ENCODE measurements at regions not wholly inside any gene's neighbourhood (a gene's known extent, or its start where the extent isn't known, plus 50 kb on each side); places are given as distances from the start of the nearest gene placed in this dataset.

- Histone ChIP-seq H3K36me3 (ENCODE audit: control insufficient read depth, insufficient read depth, low read length) (peaks cover 11% of the 10 kb centered on the region), H3K9me3 (ENCODE audit: control insufficient read depth, insufficient read depth, low read length) (no peaks in the 10 kb centered on the region), H3K9ac (ENCODE audit: low read depth, low read length) (no peak overlapping the region; the same call in 1 of the 2 replicates), H3K27me3 (ENCODE audit: control insufficient read depth, insufficient read depth, low read length) (no peaks in the 10 kb centered on the region), H3K4me3 (ENCODE audit: low read depth, low read length) (peak overlapping the region; percentile 54), H3K4me1 (ENCODE audit: control insufficient read depth, insufficient read depth, low read length) (no peaks in the 10 kb centered on the region), H3K27ac (ENCODE audit: low read depth, low read length) (no peak overlapping the region)
These were observed 208.4 kb downstream of the TPST1 start for GRCh38 chr7:66413379-66414114.

- Histone ChIP-seq H3K27me3 (ENCODE audit: control insufficient read depth, insufficient read depth, low read length) (no peaks in the 10 kb centered on the region), H3K9me3 (ENCODE audit: control insufficient read depth, insufficient read depth, low read length) (no peaks in the 10 kb centered on the region), H3K9ac (ENCODE audit: low read depth, low read length) (no peak overlapping the region)
These were observed 210.6 kb downstream of the TPST1 start for GRCh38 chr7:66415659-66416265.

GRCh38 chr7:66418537-66418936 lies 210.1 kb upstream of the KCTD7 start:
- no peaks in the 10 kb centered on the region for H3K9me3 ChIP-seq (ENCODE audit: control insufficient read depth, insufficient read depth, low read length)
- no peak overlapping the region for H3K27ac ChIP-seq (ENCODE audit: low read depth, low read length)

More at GRCh38 chr7:66415659-66416265, 210.6 kb downstream of the TPST1 start:
- H3K4me1 ChIP-seq (ENCODE audit: control insufficient read depth, insufficient read depth, low read length), result no peaks in the 10 kb centered on the region
- no peak overlapping the region for H3K4me3 ChIP-seq (ENCODE audit: low read depth, low read length)
- H3K36me3 ChIP-seq (ENCODE audit: control insufficient read depth, insufficient read depth, low read length), result peaks cover 2% of the 10 kb centered on the region; the same call in 1 of the 2 replicates
- no peak overlapping the region for H3K27ac ChIP-seq (ENCODE audit: low read depth, low read length)

GRCh38 chr7:66419210-66419609 lies 209.5 kb upstream of the KCTD7 start:
- no peaks in the 10 kb centered on the region for H3K4me1 ChIP-seq (ENCODE audit: control insufficient read depth, insufficient read depth, low read length)
- no peaks in the 10 kb centered on the region for H3K9me3 ChIP-seq (ENCODE audit: control insufficient read depth, insufficient read depth, low read length)
- no peak overlapping the region for H3K4me3 ChIP-seq (ENCODE audit: low read depth, low read length)
- H3K27ac ChIP-seq (ENCODE audit: low read depth, low read length), result no peak overlapping the region
- H3K9ac ChIP-seq (ENCODE audit: low read depth, low read length), result no peak overlapping the region
- H3K27me3 ChIP-seq (ENCODE audit: control insufficient read depth, insufficient read depth, low read length), result no peaks in the 10 kb centered on the region
- H3K36me3 ChIP-seq (ENCODE audit: control insufficient read depth, insufficient read depth, low read length), result no peaks in the 10 kb centered on the region

More at GRCh38 chr7:66418537-66418936, 210.1 kb upstream of the KCTD7 start:
- Histone ChIP-seq H3K36me3 (ENCODE audit: control insufficient read depth, insufficient read depth, low read length) (no peaks in the 10 kb centered on the region), H3K4me1 (ENCODE audit: control insufficient read depth, insufficient read depth, low read length) (no peaks in the 10 kb centered on the region), H3K4me3 (ENCODE audit: low read depth, low read length) (no peak overlapping the region), H3K27me3 (ENCODE audit: control insufficient read depth, insufficient read depth, low read length) (no peaks in the 10 kb centered on the region), H3K9ac (ENCODE audit: low read depth, low read length) (no peak overlapping the region)

- Histone ChIP-seq H3K9me3 (ENCODE audit: control insufficient read depth, insufficient read depth, low read length) (no peaks in the 10 kb centered on the region), H3K36me3 (ENCODE audit: control insufficient read depth, insufficient read depth, low read length) (0 out of 2 replicates have a peak, but pooled peaks cover 5% of the 10 kb centered on the region), H3K4me3 (ENCODE audit: low read depth, low read length) (no peak overlapping the region), H3K27me3 (ENCODE audit: control insufficient read depth, insufficient read depth, low read length) (no peaks in the 10 kb centered on the region), H3K27ac (ENCODE audit: low read depth, low read length) (no peak overlapping the region), H3K9ac (ENCODE audit: low read depth, low read length) (no peak overlapping the region), H3K4me1 (ENCODE audit: control insufficient read depth, insufficient read depth, low read length) (no peaks in the 10 kb centered on the region)
These were observed 206.7 kb upstream of the KCTD7 start for GRCh38 chr7:66421830-66422475.

GRCh38 chr7:66423729-66424128 lies 205.0 kb upstream of the KCTD7 start:
- H3K4me3 ChIP-seq (ENCODE audit: low read depth, low read length), result no peak overlapping the region
- no peak overlapping the region for H3K27ac ChIP-seq (ENCODE audit: low read depth, low read length)
- no peaks in the 10 kb centered on the region for H3K4me1 ChIP-seq (ENCODE audit: control insufficient read depth, insufficient read depth, low read length)
- H3K9ac ChIP-seq (ENCODE audit: low read depth, low read length), result no peak overlapping the region
- 0 out of 2 replicates have a peak, but pooled peaks cover 5% of the 10 kb centered on the region for H3K36me3 ChIP-seq (ENCODE audit: control insufficient read depth, insufficient read depth, low read length)
- H3K27me3 ChIP-seq (ENCODE audit: control insufficient read depth, insufficient read depth, low read length), result no peaks in the 10 kb centered on the region
- H3K9me3 ChIP-seq (ENCODE audit: control insufficient read depth, insufficient read depth, low read length), result no peaks in the 10 kb centered on the region

GRCh38 chr7:66426332-66426731 lies 202.3 kb upstream of the KCTD7 start:
- H3K4me1 ChIP-seq (ENCODE audit: control insufficient read depth, insufficient read depth, low read length), result no peaks in the 10 kb centered on the region

GRCh38 chr7:66426996-66427395 lies 201.7 kb upstream of the KCTD7 start:
- Histone ChIP-seq H3K9me3 (ENCODE audit: control insufficient read depth, insufficient read depth, low read length) (no peaks in the 10 kb centered on the region), H3K9ac (ENCODE audit: low read depth, low read length) (no peak overlapping the region), H3K27ac (ENCODE audit: low read depth, low read length) (no peak overlapping the region), H3K4me1 (ENCODE audit: control insufficient read depth, insufficient read depth, low read length) (no peaks in the 10 kb centered on the region), H3K27me3 (ENCODE audit: control insufficient read depth, insufficient read depth, low read length) (no peaks in the 10 kb centered on the region), H3K4me3 (ENCODE audit: low read depth, low read length) (no peak overlapping the region), H3K36me3 (ENCODE audit: control insufficient read depth, insufficient read depth, low read length) (0 out of 2 replicates have a peak, but pooled peaks cover 5% of the 10 kb centered on the region)

More at GRCh38 chr7:66426332-66426731, 202.3 kb upstream of the KCTD7 start:
- Histone ChIP-seq H3K9me3 (ENCODE audit: control insufficient read depth, insufficient read depth, low read length) (no peaks in the 10 kb centered on the region), H3K27me3 (ENCODE audit: control insufficient read depth, insufficient read depth, low read length) (no peaks in the 10 kb centered on the region), H3K4me3 (ENCODE audit: low read depth, low read length) (no peak overlapping the region), H3K27ac (ENCODE audit: low read depth, low read length) (no peak overlapping the region), H3K9ac (ENCODE audit: low read depth, low read length) (no peak overlapping the region), H3K36me3 (ENCODE audit: control insufficient read depth, insufficient read depth, low read length) (0 out of 2 replicates have a peak, but pooled peaks cover 5% of the 10 kb centered on the region)

GRCh38 chr7:66427956-66428355 lies 200.7 kb upstream of the KCTD7 start:
- Histone ChIP-seq H3K27me3 (ENCODE audit: control insufficient read depth, insufficient read depth, low read length) (no peaks in the 10 kb centered on the region), H3K36me3 (ENCODE audit: control insufficient read depth, insufficient read depth, low read length) (0 out of 2 replicates have a peak, but pooled peaks cover 5% of the 10 kb centered on the region), H3K4me3 (ENCODE audit: low read depth, low read length) (no peak overlapping the region), H3K27ac (ENCODE audit: low read depth, low read length) (no peak overlapping the region), H3K9me3 (ENCODE audit: control insufficient read depth, insufficient read depth, low read length) (no peaks in the 10 kb centered on the region), H3K4me1 (ENCODE audit: control insufficient read depth, insufficient read depth, low read length) (no peaks in the 10 kb centered on the region), H3K9ac (ENCODE audit: low read depth, low read length) (no peak overlapping the region)

GRCh38 chr7:66429498-66430163 lies 199.1 kb upstream of the KCTD7 start:
- no peak overlapping the region for H3K9ac ChIP-seq (ENCODE audit: low read depth, low read length)
- H3K27me3 ChIP-seq (ENCODE audit: control insufficient read depth, insufficient read depth, low read length), result no peaks in the 10 kb centered on the region
- no peak overlapping the region for H3K27ac ChIP-seq (ENCODE audit: low read depth, low read length)
- no peaks in the 10 kb centered on the region for H3K4me1 ChIP-seq (ENCODE audit: control insufficient read depth, insufficient read depth, low read length)
- 0 out of 2 replicates have a peak, but pooled peaks cover 5% of the 10 kb centered on the region for H3K36me3 ChIP-seq (ENCODE audit: control insufficient read depth, insufficient read depth, low read length)
- H3K9me3 ChIP-seq (ENCODE audit: control insufficient read depth, insufficient read depth, low read length), result no peaks in the 10 kb centered on the region
- H3K4me3 ChIP-seq (ENCODE audit: low read depth, low read length), result no peak overlapping the region

Data from HUES48 (cell line).